ENCODE measurements at regions not wholly inside any gene's neighbourhood (a gene's known extent, or its start where the extent isn't known, plus 50 kb on each side); places are given as distances from the start of the nearest gene placed in this dataset.

DNA sequence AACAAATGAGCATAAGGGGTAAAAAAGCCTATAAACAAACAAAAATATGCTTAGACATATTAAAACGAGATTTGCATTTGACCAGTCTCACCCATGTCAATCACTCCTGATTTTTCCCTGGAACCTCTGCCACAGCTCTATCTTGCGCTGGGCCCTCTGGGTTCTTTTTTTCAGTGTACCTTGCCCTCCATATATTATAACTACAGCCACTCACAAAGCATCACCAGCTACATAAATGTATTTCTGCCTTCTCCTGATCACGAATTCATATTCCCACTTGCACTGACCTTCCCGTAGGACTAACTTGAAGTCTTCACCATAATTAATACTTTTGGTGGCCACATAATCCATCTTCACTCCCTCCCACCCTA, 395.6 kb upstream of the ROBO2 start:
- no peak for TF ChIP-seq CTCF (IDR thresholded peaks at IDR 0.05; ENCODE audit: low read depth, low read length)
- H3K9me3 ChIP-seq (ENCODE audit: low read depth) = no peaks in the 10 kb centered on the region
- no peaks in the 10 kb centered on the region for H3K4me1 ChIP-seq (ENCODE audit: low read depth)
- H3K27me3 ChIP-seq = no peaks in the 10 kb centered on the region
- no peak overlapping the region for H3K4me3 ChIP-seq
- no peak for DNase-seq (ENCODE audit: low read depth in 1 of 2, low spot score in 1 of 2)
- H3K36me3 ChIP-seq = no peaks in the 10 kb centered on the region
- no peak overlapping the region for H3K27ac ChIP-seq

DNA sequence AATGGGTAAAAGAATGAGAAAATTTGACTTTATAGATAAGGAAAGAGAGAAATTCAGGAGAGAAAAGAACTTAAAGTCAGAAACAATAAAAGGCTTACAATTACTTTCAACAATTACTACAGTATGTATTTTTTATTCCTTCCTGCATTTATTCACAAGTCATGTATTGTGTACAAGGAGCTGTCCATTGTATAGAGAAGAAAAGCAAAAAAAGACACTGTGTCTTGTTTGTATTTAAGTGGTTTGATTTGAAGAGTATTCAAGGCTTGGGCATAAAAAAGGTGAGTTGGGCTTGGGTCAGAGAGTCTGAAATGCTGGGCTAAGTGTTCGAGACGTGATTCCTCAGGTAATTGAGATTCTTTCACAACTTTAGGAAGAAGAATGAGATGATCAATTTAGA, 394.2 kb upstream of the ROBO2 start:
- no peaks in the 10 kb centered on the region for H3K27me3 ChIP-seq
- no peak for TF ChIP-seq CTCF (IDR thresholded peaks at IDR 0.05; ENCODE audit: low read depth, low read length)
- H3K36me3 ChIP-seq = no peaks in the 10 kb centered on the region
- no peaks in the 10 kb centered on the region for H3K9me3 ChIP-seq (ENCODE audit: low read depth)
- no peak overlapping the region for H3K4me3 ChIP-seq
- no peak overlapping the region for H3K27ac ChIP-seq
- H3K4me1 ChIP-seq (ENCODE audit: low read depth) = no peaks in the 10 kb centered on the region
- DNase-seq (ENCODE audit: low read depth in 1 of 2, low spot score in 1 of 2) = no peak

DNA sequence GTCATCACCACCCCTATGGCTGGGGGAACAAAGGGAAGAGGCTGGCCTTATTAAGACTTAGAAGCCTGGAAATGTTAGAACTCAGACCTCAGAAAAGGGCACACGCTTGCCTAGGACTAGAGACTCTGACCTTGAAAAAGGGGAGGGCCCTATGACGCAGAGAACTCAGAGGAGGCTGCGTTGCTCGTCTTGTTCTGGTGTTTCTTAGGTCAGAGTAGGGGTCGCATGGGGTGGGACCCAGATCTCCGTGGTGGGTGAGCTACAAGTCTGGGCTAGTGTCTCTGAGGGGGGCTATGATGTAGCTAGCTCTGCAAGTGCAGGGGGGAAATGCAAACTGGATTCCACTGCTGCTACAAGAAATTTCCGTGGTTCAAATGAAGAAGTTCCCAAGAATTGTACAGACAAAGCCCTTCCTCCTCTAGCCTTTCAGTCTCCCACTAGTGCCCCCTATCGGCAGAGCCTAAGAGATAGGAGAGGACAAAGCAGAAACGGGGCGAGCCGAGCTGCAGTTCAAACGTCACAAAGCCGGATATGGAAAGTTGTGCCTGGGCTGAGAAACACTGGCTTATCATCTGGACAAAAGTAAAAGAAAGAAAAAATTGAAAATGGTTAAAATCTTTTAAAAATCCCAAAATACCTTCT, 392.9 kb upstream of the ROBO2 start:
- Histone ChIP-seq H3K4me1 (ENCODE audit: low read depth) (no peaks in the 10 kb centered on the region), H3K36me3 (no peaks in the 10 kb centered on the region), H3K4me3 (no peak overlapping the region), H3K27me3 (no peaks in the 10 kb centered on the region), H3K27ac (no peak overlapping the region), H3K9me3 (ENCODE audit: low read depth) (no peaks in the 10 kb centered on the region)
- no peak for DNase-seq (ENCODE audit: low read depth in 1 of 2, low spot score in 1 of 2)
- TF ChIP-seq CTCF (IDR thresholded peaks at IDR 0.05; ENCODE audit: low read depth, low read length) = no peak

GRCh38 chr3:76651784-76652183, 388.1 kb upstream of the ROBO2 start:
- Histone ChIP-seq H3K27me3 (no peaks in the 10 kb centered on the region), H3K36me3 (no peaks in the 10 kb centered on the region), H3K27ac (no peak overlapping the region), H3K4me3 (no peak overlapping the region), H3K4me1 (ENCODE audit: low read depth) (no peaks in the 10 kb centered on the region), H3K9me3 (ENCODE audit: low read depth) (no peaks in the 10 kb centered on the region)
- TF ChIP-seq CTCF (IDR thresholded peaks at IDR 0.05; ENCODE audit: low read depth, low read length) = no peak
- no peak for DNase-seq (ENCODE audit: low read depth in 1 of 2, low spot score in 1 of 2)

DNA sequence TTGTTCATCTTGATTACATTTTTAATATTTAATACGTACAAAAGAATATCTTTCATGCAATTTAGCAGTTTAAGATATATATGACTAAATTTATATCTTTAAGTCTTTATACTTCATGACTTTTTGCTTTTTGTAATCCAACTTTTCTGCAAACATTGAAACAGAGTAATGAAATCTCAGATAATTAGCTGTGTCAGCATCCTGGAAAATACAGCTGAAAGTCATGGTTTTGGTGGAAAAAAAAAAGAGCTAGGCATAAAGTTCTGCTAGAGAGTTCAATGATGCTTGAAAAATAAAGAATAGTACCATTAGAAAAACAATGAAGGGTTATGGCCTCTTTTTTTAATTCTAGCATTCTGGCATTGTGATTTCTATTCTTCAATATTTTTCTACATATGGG, 387.4 kb upstream of the ROBO2 start:
- TF ChIP-seq CTCF (IDR thresholded peaks at IDR 0.05; ENCODE audit: low read depth, low read length) = no peak
- DNase-seq (ENCODE audit: low read depth in 1 of 2, low spot score in 1 of 2) = no peak
- H3K4me1 ChIP-seq (ENCODE audit: low read depth) = no peaks in the 10 kb centered on the region
- no peak overlapping the region for H3K4me3 ChIP-seq
- H3K27ac ChIP-seq = no peak overlapping the region
- no peaks in the 10 kb centered on the region for H3K9me3 ChIP-seq (ENCODE audit: low read depth)
- no peaks in the 10 kb centered on the region for H3K27me3 ChIP-seq
- no peaks in the 10 kb centered on the region for H3K36me3 ChIP-seq

Measured in cardiac muscle cell (in vitro differentiated cells and primary cell).